Kidney (tissue), 13 donors: ENCODE measurements at regions not wholly inside any gene's neighbourhood (a gene's known extent, or its start where the extent isn't known, plus 50 kb on each side); places are given as distances from the start of the nearest gene placed in this dataset.

Source experiments
- DNase-seq, 5 donors: peaks; one replicate each; pipeline ENCODE4 v3.0.0-alpha.2; 2013 to 2020
- FAIRE-seq: peaks from 2 replicates; lab custom pipeline; 2012; peaks lifted over from hg19 to GRCh38; lab: Jason Lieb, UNC
- H3K27ac ChIP-seq, 2 donors: one replicate each; pipeline ENCODE4 v1.7.0; 2013; ENCODE audit warnings: low read depth in 2 of 2, low read length in 2 of 2, inconsistent platforms in 1 of 2
- H3K27me3 ChIP-seq: one replicate; pipeline ENCODE4 v1.7.1; 2013; ENCODE audit warnings: low read length, inconsistent platforms; ENCODE audit not compliant: control insufficient read depth, insufficient read depth
- H3K36me3 ChIP-seq, 3 donors: one replicate each; pipeline versions ENCODE4 v1.7.0 to v1.7.1; 2013; ENCODE audit warnings: low read length in 3 of 3, control low read depth in 1 of 3, inconsistent platforms in 1 of 3; ENCODE audit not compliant: insufficient read depth in 3 of 3, control insufficient read depth in 2 of 3
- H3K4me1 ChIP-seq, 3 donors: one replicate each; pipeline versions ENCODE4 v1.7.0 to v1.7.1; 2013; ENCODE audit warnings: low read length in 3 of 3, inconsistent platforms in 1 of 3, low read depth in 1 of 3; ENCODE audit not compliant: control insufficient read depth in 2 of 3, insufficient read depth in 2 of 3
- H3K4me3 ChIP-seq, 3 donors: one replicate each; pipeline versions ENCODE4 v1.7.0 to v1.8.1; 2013; ENCODE audit warnings: low read length in 3 of 3, control low read depth in 1 of 3, inconsistent platforms in 1 of 3
- H3K9ac ChIP-seq, 3 donors: one replicate each; pipeline versions ENCODE4 v1.7.0 to v1.7.1; 2013; ENCODE audit warnings: low read length in 3 of 3, control low read depth in 1 of 3, inconsistent platforms in 1 of 3
- H3K9me3 ChIP-seq, 3 donors: one replicate each; pipeline versions ENCODE4 v1.7.0 to v1.7.1; 2013; ENCODE audit warnings: low read length in 3 of 3, control low read depth in 1 of 3, inconsistent platforms in 1 of 3; ENCODE audit not compliant: control insufficient read depth in 2 of 3, insufficient read depth in 1 of 3
- CTCF ChIP-seq: IDR thresholded peaks from 3 replicates; pipeline ENCODE4 v1.5.1; 2012; ENCODE audit warnings: mild to moderate bottlenecking, moderate library complexity, borderline replicate concordance; ENCODE audit not compliant: insufficient read depth; ENCODE audit errors: extremely low read depth
- intact Hi-C: fragments of 100-400 bp; cut with DNase I; formaldehyde crosslinking; loops from one replicate; pipeline ENCODE4 v1.11.1; 2022
- donor health status: control.
- donor health status: control.
- donor health status: control.
- donor health status: control.
- donor health status: control.
- donor health status: DM: yes; HTN: yes; CAD: no.
- donor health status: Normal renal cell carcinoma (clear cell type).

- Histone ChIP-seq H3K27me3 (no peaks in the 10 kb centered on the region), H3K4me1 (no peaks in the 10 kb centered on the region), H3K9ac (no peak overlapping the region), H3K27ac (no peak overlapping the region), H3K9me3 (no peaks in the 10 kb centered on the region), H3K4me3 (no peak overlapping the region), H3K36me3 (no peaks in the 10 kb centered on the region)
- no peak for TF ChIP-seq CTCF
- intact Hi-C loops = no loop called here
- DNase-seq (no peak), FAIRE-seq (no peak)
Observed at GRCh38 chr2:228283491-228284171, 102.1 kb upstream of the SPHKAP start.

- H3K9ac ChIP-seq = no peak overlapping the region
- no peak for DNase-seq
- H3K9me3 ChIP-seq = no peaks in the 10 kb centered on the region
- H3K4me1 ChIP-seq = no peaks in the 10 kb centered on the region
- no peak overlapping the region for H3K27ac ChIP-seq
- no peak for FAIRE-seq
- intact Hi-C loops = no loop called here
- H3K36me3 ChIP-seq = no peaks in the 10 kb centered on the region
- TF ChIP-seq CTCF = no peak
- H3K27me3 ChIP-seq = no peaks in the 10 kb centered on the region
- H3K4me3 ChIP-seq = no peak overlapping the region
Observed at GRCh38 chr2:228282376-228282775, 100.9 kb upstream of the SPHKAP start.

- Histone ChIP-seq H3K9ac (no peak overlapping the region), H3K27ac (no peak overlapping the region), H3K9me3 (peaks cover 0 to 2% (median 0%) of the 10 kb centered on the region in 3 donors), H3K4me3 (no peak overlapping the region), H3K27me3 (no peaks in the 10 kb centered on the region), H3K4me1 (no peaks in the 10 kb centered on the region), H3K36me3 (no peaks in the 10 kb centered on the region)
- no peak for TF ChIP-seq CTCF
- FAIRE-seq = no peak
- DNase-seq = no peak
- intact Hi-C loops = no loop called here
Observed at GRCh38 chr2:228273159-228273558, 91.7 kb upstream of the SPHKAP start.

GRCh38 chr2:228269351-228269750, 87.9 kb upstream of the SPHKAP start:
- FAIRE-seq (no peak), DNase-seq (no peak)
- TF ChIP-seq CTCF = no peak
- Histone ChIP-seq H3K4me1 (no peaks in the 10 kb centered on the region), H3K9ac (no peak overlapping the region), H3K4me3 (no peak overlapping the region), H3K27me3 (no peaks in the 10 kb centered on the region), H3K27ac (no peak overlapping the region), H3K9me3 (peaks cover 0 to 2% (median 0%) of the 10 kb centered on the region in 3 donors), H3K36me3 (no peaks in the 10 kb centered on the region)
- intact Hi-C loops = no loop called here
